ENCODE measurements at regions not wholly inside any gene's neighbourhood (a gene's known extent, or its start where the extent isn't known, plus 50 kb on each side); places are given as distances from the start of the nearest gene placed in this dataset.

DNA sequence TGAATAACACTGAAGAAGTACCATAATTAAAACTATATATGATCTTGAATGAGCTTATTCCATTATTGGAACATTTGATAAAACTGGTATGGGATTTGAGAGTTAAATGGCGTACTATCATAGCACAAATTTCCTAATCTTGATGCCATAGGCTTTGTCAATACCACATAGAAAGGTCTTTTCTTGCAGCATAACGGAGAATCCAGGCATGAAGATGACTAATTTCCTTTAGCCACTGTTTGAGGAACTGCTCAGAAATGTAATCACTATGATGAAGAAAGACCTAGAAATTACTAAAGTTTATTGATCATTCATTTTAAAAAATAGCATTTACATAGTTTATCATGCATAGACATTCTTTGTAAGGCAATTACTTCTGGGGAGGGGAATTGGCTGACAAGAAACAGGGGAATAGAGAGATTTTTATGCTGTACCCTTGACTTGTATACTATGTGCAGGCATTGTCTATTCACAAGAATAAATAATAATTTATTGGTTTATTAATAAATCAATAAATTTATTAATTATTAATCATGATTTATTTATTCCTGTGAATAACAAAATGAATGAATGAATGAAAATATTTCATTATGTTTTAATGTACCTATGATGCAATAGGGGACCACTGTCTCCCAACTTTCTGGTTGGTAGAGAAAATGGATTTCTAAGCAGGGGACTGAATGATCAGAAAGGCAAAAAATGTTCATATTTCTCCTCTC, 2676.6 kb downstream of the PCDH9 start:
- TF ChIP-seq CEBPB (IDR thresholded peaks at IDR 0.05) (no peak), TAF1 (IDR thresholded peaks at IDR 0.05; ENCODE audit: low read depth) (no peak), RAD21 (IDR thresholded peaks at IDR 0.05; ENCODE audit: low read depth) (no peak), FOXM1 (IDR thresholded peaks at IDR 0.05; ENCODE audit: borderline replicate concordance, low read depth) (no peak), YY1 (IDR thresholded peaks at IDR 0.05; ENCODE audit: low read depth) (no peak), CREB1 (IDR thresholded peaks at IDR 0.05; ENCODE audit: low read depth) (no peak), NFIC (IDR thresholded peaks at IDR 0.05) (no peak), EP300 (IDR thresholded peaks at IDR 0.05; ENCODE audit: borderline replicate concordance) (no peak)
- TF ChIP-seq, protein P1, sequence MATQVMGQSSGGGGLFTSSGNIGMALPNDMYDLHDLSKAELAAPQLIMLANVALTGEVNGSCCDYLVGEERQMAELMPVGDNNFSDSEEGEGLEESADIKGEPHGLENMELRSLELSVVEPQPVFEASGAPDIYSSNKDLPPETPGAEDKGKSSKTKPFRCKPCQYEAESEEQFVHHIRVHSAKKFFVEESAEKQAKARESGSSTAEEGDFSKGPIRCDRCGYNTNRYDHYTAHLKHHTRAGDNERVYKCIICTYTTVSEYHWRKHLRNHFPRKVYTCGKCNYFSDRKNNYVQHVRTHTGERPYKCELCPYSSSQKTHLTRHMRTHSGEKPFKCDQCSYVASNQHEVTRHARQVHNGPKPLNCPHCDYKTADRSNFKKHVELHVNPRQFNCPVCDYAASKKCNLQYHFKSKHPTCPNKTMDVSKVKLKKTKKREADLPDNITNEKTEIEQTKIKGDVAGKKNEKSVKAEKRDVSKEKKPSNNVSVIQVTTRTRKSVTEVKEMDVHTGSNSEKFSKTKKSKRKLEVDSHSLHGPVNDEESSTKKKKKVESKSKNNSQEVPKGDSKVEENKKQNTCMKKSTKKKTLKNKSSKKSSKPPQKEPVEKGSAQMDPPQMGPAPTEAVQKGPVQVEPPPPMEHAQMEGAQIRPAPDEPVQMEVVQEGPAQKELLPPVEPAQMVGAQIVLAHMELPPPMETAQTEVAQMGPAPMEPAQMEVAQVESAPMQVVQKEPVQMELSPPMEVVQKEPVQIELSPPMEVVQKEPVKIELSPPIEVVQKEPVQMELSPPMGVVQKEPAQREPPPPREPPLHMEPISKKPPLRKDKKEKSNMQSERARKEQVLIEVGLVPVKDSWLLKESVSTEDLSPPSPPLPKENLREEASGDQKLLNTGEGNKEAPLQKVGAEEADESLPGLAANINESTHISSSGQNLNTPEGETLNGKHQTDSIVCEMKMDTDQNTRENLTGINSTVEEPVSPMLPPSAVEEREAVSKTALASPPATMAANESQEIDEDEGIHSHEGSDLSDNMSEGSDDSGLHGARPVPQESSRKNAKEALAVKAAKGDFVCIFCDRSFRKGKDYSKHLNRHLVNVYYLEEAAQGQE (IDR thresholded peaks at IDR 0.05; ENCODE audit: low read depth), result no peak
- TF ChIP-seq, protein P2, sequence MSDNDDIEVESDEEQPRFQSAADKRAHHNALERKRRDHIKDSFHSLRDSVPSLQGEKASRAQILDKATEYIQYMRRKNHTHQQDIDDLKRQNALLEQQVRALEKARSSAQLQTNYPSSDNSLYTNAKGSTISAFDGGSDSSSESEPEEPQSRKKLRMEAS (IDR thresholded peaks at IDR 0.05), result no peak
